Spinal cord (tissue), 9 donors: ENCODE measurements at regions not wholly inside any gene's neighbourhood (a gene's known extent, or its start where the extent isn't known, plus 50 kb on each side); places are given as distances from the start of the nearest gene placed in this dataset.
"Not testable (repeated sequence)": the region's sequence is repeated elsewhere in the genome, so short reads cannot be mapped to it uniquely, and the experiment has no call there.

Experiments
- DNase-seq, 6 donors: peaks; one replicate each; pipeline versions ENCODE4 v3.0.0 to v3.0.0-alpha.2; 2013 to 2015; ENCODE audit warnings: low spot score in 6 of 6, low read depth in 4 of 6
- H3K27ac ChIP-seq: one replicate; pipeline ENCODE4 v1.5.1; 2013; ENCODE audit warnings: low read depth, low read length, control low read depth
- H3K27me3 ChIP-seq: one replicate; pipeline ENCODE4 v1.6.1; 2013; ENCODE audit warnings: low read length; ENCODE audit not compliant: control insufficient read depth, insufficient read depth
- H3K36me3 ChIP-seq: one replicate; pipeline ENCODE4 v1.6.1; 2013; ENCODE audit warnings: low read length; ENCODE audit not compliant: control insufficient read depth, insufficient read depth
- H3K4me1 ChIP-seq: one replicate; pipeline ENCODE4 v1.6.1; 2013; ENCODE audit warnings: low read length; ENCODE audit not compliant: control insufficient read depth, insufficient read depth
- H3K4me3 ChIP-seq: one replicate; pipeline ENCODE4 v1.5.1; 2013; ENCODE audit warnings: low read depth, low read length, control low read depth
- H3K9me3 ChIP-seq: one replicate; pipeline ENCODE4 v1.6.1; 2013; ENCODE audit warnings: low read length; ENCODE audit not compliant: control insufficient read depth, insufficient read depth
- WGBS: methylation state at CpG from one replicate; pipeline ENCODE4 v1.1.5; 2013; ENCODE audit warnings: missing lambda C conversion rate; ENCODE audit not compliant: insufficient coverage; 5-methylcytosine and 5-hydroxymethylcytosine counted together
- donor health status: healthy.

- not testable (repeated sequence) for H3K27ac ChIP-seq, H3K4me3 ChIP-seq, DNase-seq, H3K4me1 ChIP-seq, H3K9me3 ChIP-seq, H3K27me3 ChIP-seq, H3K36me3 ChIP-seq
- 60% methylated on average over 1 of the region's 2 CpGs for WGBS
Measured at GRCh38 chr3:91348064-91348463, 2240.6 kb downstream of the EPHA3 start.

- WGBS = no CpG with 5 or more reads among the region's 1 CpG
- H3K4me1 ChIP-seq, DNase-seq: not testable (repeated sequence)
Measured at GRCh38 chr3:91349072-91349471, 2241.7 kb downstream of the EPHA3 start.

GRCh38 chr3:91352161-91352560, 2244.7 kb downstream of the EPHA3 start:
- H3K4me1 ChIP-seq, H3K27me3 ChIP-seq, H3K27ac ChIP-seq, H3K4me3 ChIP-seq, DNase-seq, H3K36me3 ChIP-seq: not testable (repeated sequence)
- peaks cover 12% of the 10 kb centered on the region for H3K9me3 ChIP-seq

More at GRCh38 chr3:91349072-91349471, 2241.7 kb downstream of the EPHA3 start:
- H3K27ac ChIP-seq, H3K4me3 ChIP-seq, H3K27me3 ChIP-seq, H3K9me3 ChIP-seq, H3K36me3 ChIP-seq: not testable (repeated sequence)

GRCh38 chr3:91359278-91359677, 2251.9 kb downstream of the EPHA3 start:
- peaks cover 12% of the 10 kb centered on the region for H3K9me3 ChIP-seq

GRCh38 chr3:91383100-91383894, 2275.9 kb downstream of the EPHA3 start:
- not testable (repeated sequence) for H3K27ac ChIP-seq, H3K4me3 ChIP-seq, DNase-seq, H3K4me1 ChIP-seq, H3K27me3 ChIP-seq, H3K36me3 ChIP-seq, H3K9me3 ChIP-seq
- 68% methylated on average over 5 of the region's 5 CpGs for WGBS

More at GRCh38 chr3:91359278-91359677, 2251.9 kb downstream of the EPHA3 start:
- not testable (repeated sequence) for H3K36me3 ChIP-seq, H3K4me3 ChIP-seq, H3K27ac ChIP-seq, DNase-seq, H3K4me1 ChIP-seq, H3K27me3 ChIP-seq

- not testable (repeated sequence) for H3K27me3 ChIP-seq, H3K4me3 ChIP-seq, H3K36me3 ChIP-seq, H3K4me1 ChIP-seq, H3K27ac ChIP-seq, H3K9me3 ChIP-seq, DNase-seq
- WGBS = 92% methylated on average over 1 of the region's 4 CpGs
Measured at GRCh38 chr3:91403938-91404337, 2296.5 kb downstream of the EPHA3 start.

- not testable (repeated sequence) for H3K27ac ChIP-seq, DNase-seq, H3K4me1 ChIP-seq, H3K36me3 ChIP-seq, H3K9me3 ChIP-seq, H3K4me3 ChIP-seq, H3K27me3 ChIP-seq
Measured at GRCh38 chr3:91442063-91442462, 2334.6 kb downstream of the EPHA3 start.

GRCh38 chr3:91442483-91442882, 2335.1 kb downstream of the EPHA3 start:
- not testable (repeated sequence) for H3K36me3 ChIP-seq, DNase-seq, H3K9me3 ChIP-seq, H3K27me3 ChIP-seq, H3K4me1 ChIP-seq, H3K4me3 ChIP-seq, H3K27ac ChIP-seq
- no CpG with 5 or more reads among the region's 4 CpGs for WGBS

GRCh38 chr3:91448379-91448778, 2341.0 kb downstream of the EPHA3 start:
- H3K4me1 ChIP-seq, H3K27me3 ChIP-seq, H3K36me3 ChIP-seq, H3K4me3 ChIP-seq, DNase-seq, H3K9me3 ChIP-seq, H3K27ac ChIP-seq: not testable (repeated sequence)
- no CpG with 5 or more reads among the region's 2 CpGs for WGBS

GRCh38 chr3:91466517-91466916, 2359.1 kb downstream of the EPHA3 start:
- DNase-seq, H3K9me3 ChIP-seq, H3K36me3 ChIP-seq, H3K4me1 ChIP-seq, H3K4me3 ChIP-seq, H3K27me3 ChIP-seq, H3K27ac ChIP-seq: not testable (repeated sequence)
- WGBS = no CpG with 5 or more reads among the region's 1 CpG
